Ishikawa (cell line): ENCODE measurements at regions not wholly inside any gene's neighbourhood (a gene's known extent, or its start where the extent isn't known, plus 50 kb on each side); places are given as distances from the start of the nearest gene placed in this dataset.

Experiments used
- CEBPB ChIP-seq: IDR thresholded peaks from 2 replicates; pipeline ENCODE4 v1.6.1; 2012
- CREB1 ChIP-seq: IDR thresholded peaks from 2 replicates; pipeline ENCODE4 v1.6.1; 2012; ENCODE audit warnings: low read depth
- EGR1 ChIP-seq: IDR thresholded peaks from 2 replicates; pipeline ENCODE4 v1.6.1; 2012
- EP300 ChIP-seq: IDR thresholded peaks from 2 replicates; pipeline ENCODE4 v1.6.1; 2012; ENCODE audit warnings: borderline replicate concordance
- FOXM1 ChIP-seq: IDR thresholded peaks from 2 replicates; pipeline ENCODE4 v1.6.1; 2012; ENCODE audit warnings: low read depth, borderline replicate concordance
- MAX ChIP-seq: IDR thresholded peaks from 2 replicates; pipeline ENCODE4 v1.6.1; 2012
- NFIC ChIP-seq: IDR thresholded peaks from 2 replicates; pipeline ENCODE4 v1.6.1; 2012
- RAD21 ChIP-seq: IDR thresholded peaks from 2 replicates; pipeline ENCODE4 v1.6.1; 2012; ENCODE audit warnings: low read depth
- REST ChIP-seq: IDR thresholded peaks from 2 replicates; pipeline ENCODE4 v1.6.1; 2012; ENCODE audit warnings: low read depth, mild to moderate bottlenecking
- TAF1 ChIP-seq: IDR thresholded peaks from 2 replicates; pipeline ENCODE4 v1.6.1; 2012; ENCODE audit warnings: low read depth, mild to moderate bottlenecking
- TCF12 ChIP-seq: IDR thresholded peaks from 2 replicates; pipeline ENCODE4 v1.6.1; 2012; ENCODE audit warnings: low read depth
- TEAD4 ChIP-seq: IDR thresholded peaks from 2 replicates; pipeline ENCODE4 v1.6.1; 2012
- USF1 ChIP-seq: IDR thresholded peaks from 2 replicates; pipeline ENCODE4 v1.6.1; 2012
- YY1 ChIP-seq: IDR thresholded peaks from 2 replicates; pipeline ENCODE4 v1.6.1; 2012; ENCODE audit warnings: low read depth
- ZBTB7A ChIP-seq: IDR thresholded peaks from 2 replicates; pipeline ENCODE4 v1.6.1; 2012; ENCODE audit warnings: low read depth

GRCh38 chr6:139846538-139847456 is 472.3 kb upstream of the CITED2 start:
- TF ChIP-seq USF1 (no peak), EP300 (no peak), FOXM1 (no peak), MAX (no peak), RAD21 (no peak), TCF12 (no peak), REST (no peak), TAF1 (no peak), EGR1 (no peak), ZBTB7A (no peak), YY1 (no peak), CEBPB (no peak)

- TF ChIP-seq TCF12 (no peak), ZBTB7A (no peak), NFIC (no peak), RAD21 (no peak), MAX (no peak), CREB1 (no peak), TAF1 (no peak), EP300 (no peak)
These were observed 470.5 kb upstream of the CITED2 start for GRCh38 chr6:139844907-139845306.

GRCh38 chr6:139841794-139842215 is 467.4 kb upstream of the CITED2 start:
- TF ChIP-seq EGR1 = no peak
- TF ChIP-seq USF1 = no peak

GRCh38 chr6:139839506-139840156 is 465.2 kb upstream of the CITED2 start:
- no peak for TF ChIP-seq USF1
- TF ChIP-seq EP300 = no peak
- no peak for TF ChIP-seq MAX
- no peak for TF ChIP-seq TAF1
- no peak for TF ChIP-seq FOXM1
- TF ChIP-seq RAD21 = no peak
- no peak for TF ChIP-seq TEAD4
- no peak for TF ChIP-seq EGR1
- TF ChIP-seq REST = no peak
- no peak for TF ChIP-seq CREB1
- TF ChIP-seq NFIC = no peak
- TF ChIP-seq YY1 = no peak
- no peak for TF ChIP-seq CEBPB
- no peak for TF ChIP-seq TCF12
- no peak for TF ChIP-seq ZBTB7A

GRCh38 chr6:139834232-139834631 is 459.8 kb upstream of the CITED2 start:
- TF ChIP-seq REST = no peak
- TF ChIP-seq TEAD4 = no peak
- TF ChIP-seq ZBTB7A = no peak
- no peak for TF ChIP-seq NFIC
- TF ChIP-seq USF1 = no peak
- TF ChIP-seq EP300 = no peak
- TF ChIP-seq CREB1 = no peak
- TF ChIP-seq RAD21 = no peak
- TF ChIP-seq TCF12 = no peak
- no peak for TF ChIP-seq CEBPB
- no peak for TF ChIP-seq MAX
- no peak for TF ChIP-seq FOXM1
- TF ChIP-seq TAF1 = no peak
- TF ChIP-seq YY1 = no peak
- TF ChIP-seq EGR1 = no peak
